SK-N-SH (cell line): ENCODE measurements at regions not wholly inside any gene's neighbourhood (a gene's known extent, or its start where the extent isn't known, plus 50 kb on each side); places are given as distances from the start of the nearest gene placed in this dataset.

ENCODE experiments used
- CTCF ChIA-PET: fragments of 300-600, 350-600 bp; formaldehyde crosslinking; extraction: SDS; loops from one replicate; lab custom pipeline; 2021; lab: Yijun Ruan, JAX
- POLR2A ChIA-PET: fragments of 350-600 bp; sonication (Branson Sonifier 250); formaldehyde crosslinking; extraction: SDS; loops from one replicate; lab custom pipeline; 2020; ENCODE audit warnings: antibody characterized with exemption, inconsistent platforms; lab: Yijun Ruan, JAX
- DNase-seq: peaks from one replicate; pipeline ENCODE4 v3.0.0; 2012
- H2AFZ ChIP-seq: fragments of 200-600 bp; sonication (generic); 2 replicates; pipeline ENCODE4 v1.8.1; 2016; ENCODE audit warnings: antibody characterized with exemption, mild to moderate bottlenecking, low read depth
- H3F3A ChIP-seq: fragments of 200-600 bp; sonication (generic); replicated peaks from 2 replicates; pipeline ENCODE3; 2016; ENCODE audit warnings: antibody characterized with exemption, mild to moderate bottlenecking; ENCODE audit not compliant: insufficient read depth
- H3K27ac ChIP-seq, 2 experiments: fragments of 200-500 bp in 1 of 2; fragments of 200-600 bp in 1 of 2; sonication (Bioruptor generic) in 1 of 2; sonication (generic), shearing (Covaris generic) in 1 of 2; 2 replicates each; pipeline versions ENCODE4 v1.5.1 to v1.6.1; 2014 to 2016; ENCODE audit warnings: low read depth in 2 of 2, inconsistent platforms in 1 of 2, low read length in 1 of 2, mild to moderate bottlenecking in 1 of 2, mixed read lengths in 1 of 2
- H3K27me3 ChIP-seq: fragments of 200-600 bp; sonication (generic), shearing (Covaris generic); 2 replicates; pipeline ENCODE4 v1.6.1; 2016; ENCODE audit warnings: mixed run types; ENCODE audit not compliant: insufficient read depth
- H3K36me3 ChIP-seq, 2 experiments: fragments of 200-500 bp in 1 of 2; fragments of 200-600 bp in 1 of 2; sonication (Bioruptor generic) in 1 of 2; sonication (generic) in 1 of 2; replicated peaks in 1 of 2; 2 replicates each; pipeline versions ENCODE3 to v1.5.1; 2014 to 2016; ENCODE audit warnings: low read length in 1 of 2, mild to moderate bottlenecking in 1 of 2; ENCODE audit not compliant: insufficient read depth in 2 of 2, control insufficient read depth in 1 of 2
- H3K4me1 ChIP-seq, 2 experiments: fragments of 200-500 bp in 1 of 2; fragments of 200-600 bp in 1 of 2; sonication (Bioruptor generic) in 1 of 2; sonication (generic), shearing (Covaris generic) in 1 of 2; 2 replicates each; pipeline versions ENCODE4 v1.5.1 to v1.6.1; 2014 to 2016; ENCODE audit warnings: low read depth in 1 of 2, low read length in 1 of 2, mixed run types in 1 of 2; ENCODE audit not compliant: insufficient read depth in 2 of 2, control insufficient read depth in 1 of 2
- H3K4me2 ChIP-seq: fragments of 200-600 bp; sonication (generic), shearing (Covaris generic); 2 replicates; pipeline ENCODE4 v1.6.1; 2017; ENCODE audit warnings: mixed run types
- H3K4me3 ChIP-seq, 2 experiments: fragments of 200-500 bp in 1 of 2; fragments of 200-600 bp in 1 of 2; sonication (Bioruptor generic) in 1 of 2; sonication (generic), shearing (Covaris generic) in 1 of 2; 2 replicates each; pipeline versions ENCODE4 v1.5.1 to v1.8.1; 2014 to 2016; ENCODE audit warnings: low read depth in 2 of 2, inconsistent platforms in 1 of 2, low read length in 1 of 2, mild to moderate bottlenecking in 1 of 2, mixed read lengths in 1 of 2, moderate library complexity in 1 of 2
- H3K79me2 ChIP-seq: fragments of 200-600 bp; sonication (generic); 2 replicates; pipeline ENCODE4 v1.8.1; 2017; ENCODE audit warnings: mild to moderate bottlenecking; ENCODE audit not compliant: insufficient read depth
- H3K9ac ChIP-seq: fragments of 200-600 bp; sonication (generic); 2 replicates; pipeline ENCODE4 v1.6.1; 2017; ENCODE audit warnings: mixed run types
- H3K9me2 ChIP-seq: fragments of 200-600 bp; sonication (generic); 2 replicates; pipeline ENCODE4 v1.6.1; 2017; ENCODE audit warnings: mixed run types
- H3K9me3 ChIP-seq: fragments of 200-600 bp; sonication (generic); 2 replicates; pipeline ENCODE4 v1.6.1; 2017; ENCODE audit warnings: mixed run types, mild to moderate bottlenecking, moderate library complexity
- H4K20me1 ChIP-seq: fragments of 200-600 bp; sonication (generic); 2 replicates; pipeline ENCODE4 v1.6.1; 2017; ENCODE audit warnings: mild to moderate bottlenecking, mixed run types; ENCODE audit not compliant: insufficient read depth
- CHD2 ChIP-seq: fragments of 150-350 bp; IDR thresholded peaks from 2 replicates; pipeline ENCODE4 v1.6.1; 2018; ENCODE audit warnings: low read length; ENCODE audit not compliant: partially characterized antibody
- ELF1 ChIP-seq: IDR thresholded peaks from 2 replicates; pipeline ENCODE4 v1.4.0; 2012
- EP300 ChIP-seq, 2 experiments: IDR thresholded peaks; 2 replicates each; pipeline versions ENCODE4 v1.4.0 to v1.6.1; 2012; ENCODE audit warnings: borderline replicate concordance in 1 of 2, low read depth in 1 of 2, low read length in 1 of 2
- FOSL2 ChIP-seq: IDR thresholded peaks from 2 replicates; pipeline ENCODE4 v1.4.0; 2012; ENCODE audit warnings: low read depth, mild to moderate bottlenecking, moderate library complexity, borderline replicate concordance
- GATA2 ChIP-seq: sonication (generic); formaldehyde crosslinking; IDR thresholded peaks from 2 replicates; pipeline ENCODE4 v1.5.0; 2020; ENCODE audit warnings: mild to moderate bottlenecking, missing genetic modification reagents
- IRF3 ChIP-seq: fragments of 150-350 bp; IDR thresholded peaks from 2 replicates; pipeline ENCODE4 v1.6.1; 2016; ENCODE audit warnings: mild to moderate bottlenecking, low read depth, low read length
- JUND ChIP-seq: IDR thresholded peaks from 2 replicates; pipeline ENCODE4 v1.4.0; 2012
- MAX ChIP-seq: IDR thresholded peaks from 2 replicates; pipeline ENCODE4 v1.4.0; 2012; ENCODE audit warnings: low read depth
- MEF2A ChIP-seq: IDR thresholded peaks from 2 replicates; pipeline ENCODE4 v1.4.0; 2012; ENCODE audit warnings: low read depth, borderline replicate concordance
- MXI1 ChIP-seq: IDR thresholded peaks from 2 replicates; pipeline ENCODE4 v1.6.1; 2012; ENCODE audit warnings: mild to moderate bottlenecking, low read depth, low read length, improper control_type of control experiment
- NFIC ChIP-seq: IDR thresholded peaks from 2 replicates; pipeline ENCODE4 v1.4.0; 2012; ENCODE audit warnings: borderline replicate concordance
- POLR2AphosphoS5 ChIP-seq: IDR thresholded peaks from 2 replicates; pipeline ENCODE4 v1.6.1; 2012; ENCODE audit warnings: low read depth, low read length
- RAD21 ChIP-seq: IDR thresholded peaks from 2 replicates; pipeline ENCODE4 v1.6.1; 2012; ENCODE audit warnings: mild to moderate bottlenecking, low read length
- RCOR1 ChIP-seq: fragments of 150-350 bp; IDR thresholded peaks from 2 replicates; pipeline ENCODE4 v1.6.1; 2017; ENCODE audit warnings: antibody characterized with exemption, low read length
- REST ChIP-seq: IDR thresholded peaks from 2 replicates; pipeline ENCODE4 v1.6.1; 2012; ENCODE audit warnings: mild to moderate bottlenecking, low read depth, low read length, moderate library complexity
- SIN3A ChIP-seq: IDR thresholded peaks from 2 replicates; pipeline ENCODE4 v1.6.1; 2012; ENCODE audit warnings: low read depth, mild to moderate bottlenecking, low read length, moderate library complexity, borderline replicate concordance
- SMC3 ChIP-seq: IDR thresholded peaks from 2 replicates; pipeline ENCODE4 v1.6.1; 2012; ENCODE audit warnings: low read depth, low read length, improper control_type of control experiment
- TAF1 ChIP-seq: IDR thresholded peaks from 2 replicates; pipeline ENCODE4 v1.6.1; 2012; ENCODE audit warnings: low read depth, mild to moderate bottlenecking, low read length, moderate library complexity, borderline replicate concordance
- TCF12 ChIP-seq: IDR thresholded peaks from 2 replicates; pipeline ENCODE4 v1.4.0; 2012
- TEAD4 ChIP-seq: IDR thresholded peaks from 2 replicates; pipeline ENCODE4 v1.4.0; 2012; ENCODE audit warnings: mild to moderate bottlenecking, borderline replicate concordance; ENCODE audit not compliant: insufficient read depth
- WGBS: methylation state at CpG from one replicate; pipeline ENCODE4 v1.1.6; 2017; ENCODE audit warnings: low lambda C conversion rate; 5-methylcytosine and 5-hydroxymethylcytosine counted together

- Histone ChIP-seq H3K27me3 (no peaks in the 10 kb centered on the region), H3K79me2 (no peaks in the 10 kb centered on the region), H3K9ac (no peak overlapping the region), H4K20me1 (no peaks in the 10 kb centered on the region), H3K27ac (no peak overlapping the region), H3K4me1 (no peaks in the 10 kb centered on the region), H3K4me2 (no peak overlapping the region), H3K9me2 (no peaks in the 10 kb centered on the region), H3K9me3 (no peaks in the 10 kb centered on the region), H3K36me3 (no peaks in the 10 kb centered on the region), H3K4me3 (no peak overlapping the region), H3F3A (no peaks in the 10 kb centered on the region), H2AFZ (no peak overlapping the region)
- CTCF ChIA-PET = no interaction called here
- TF ChIP-seq TAF1 = no peak
- TF ChIP-seq SIN3A = no peak
- no peak for TF ChIP-seq MAX
- no peak for TF ChIP-seq CHD2
- TF ChIP-seq JUND = no peak
- TF ChIP-seq SMC3 = no peak
- no peak for TF ChIP-seq NFIC
- no peak for TF ChIP-seq TCF12
- no peak for TF ChIP-seq GATA2 (CRISPR knock-in tag)
- TF ChIP-seq MEF2A = no peak
- TF ChIP-seq ELF1 = no peak
- no peak for TF ChIP-seq RCOR1
- TF ChIP-seq FOSL2 = no peak
- no peak for TF ChIP-seq POLR2AphosphoS5
- no peak for TF ChIP-seq EP300 (IDR thresholded peaks at IDR 0.05; ENCODE audit: borderline replicate concordance in 1 of 2, low read depth in 1 of 2, low read length in 1 of 2)
- no peak for TF ChIP-seq MXI1
- TF ChIP-seq REST = no peak
- TF ChIP-seq RAD21 = no peak
- 9% methylated on average over 4 of the region's 4 CpGs for WGBS
- POLR2A ChIA-PET = no interaction called here
- no peak for DNase-seq
Observed at GRCh38 chr15:96504371-96504770, 173.9 kb downstream of the NR2F2 start.

GRCh38 chr15:96505014-96505413 is 174.5 kb downstream of the NR2F2 start:
- no peaks in the 10 kb centered on the region for H3K9me2 ChIP-seq
- H3K9me3 ChIP-seq = no peaks in the 10 kb centered on the region
- H3K27me3 ChIP-seq = no peaks in the 10 kb centered on the region
- H3F3A ChIP-seq = no peaks in the 10 kb centered on the region
- no peak overlapping the region for H3K4me3 ChIP-seq
- 3% methylated on average over 4 of the region's 4 CpGs for WGBS
- TF ChIP-seq IRF3 (no peak), SMC3 (no peak), TEAD4 (no peak), MAX (no peak)
- H3K36me3 ChIP-seq = no peaks in the 10 kb centered on the region
- H2AFZ ChIP-seq = no peak overlapping the region
- no peak for DNase-seq
- no peak overlapping the region for H3K9ac ChIP-seq
- no peaks in the 10 kb centered on the region for H3K4me1 ChIP-seq
- no peaks in the 10 kb centered on the region for H4K20me1 ChIP-seq
- no peaks in the 10 kb centered on the region for H3K79me2 ChIP-seq
- CTCF ChIA-PET = interaction anchor here (0.7 kb wide), 1 partner anchor 31 kb away, joined by 3 read pairs; no protein-coding TSS in a partner anchor
- H3K27ac ChIP-seq = no peak overlapping the region
- POLR2A ChIA-PET = no interaction called here
- H3K4me2 ChIP-seq = no peak overlapping the region
